Keratinocyte (primary cell): ENCODE measurements at regions not wholly inside any gene's neighbourhood (a gene's known extent, or its start where the extent isn't known, plus 50 kb on each side); places are given as distances from the start of the nearest gene placed in this dataset.

ENCODE experiments used
- DNase-seq: peaks from one replicate; pipeline ENCODE4 v3.0.0-alpha.2; 2011; ENCODE audit warnings: low read depth, missing footprints, low spot score
- FAIRE-seq: peaks from 2 replicates; lab custom pipeline; 2011; peaks lifted over from hg19 to GRCh38; lab: Jason Lieb, UNC
- H2AFZ ChIP-seq: 2 replicates; pipeline ENCODE4 v1.6.0; 2012; ENCODE audit warnings: low read length, control low read depth, inconsistent platforms; ENCODE audit not compliant: control insufficient read depth
- H3K27ac ChIP-seq: 2 replicates; pipeline ENCODE4 v1.5.1; 2011; ENCODE audit warnings: low read length; ENCODE audit not compliant: control insufficient read depth, insufficient read depth
- H3K27me3 ChIP-seq: 3 replicates; pipeline ENCODE4 v1.6.0; 2011; ENCODE audit warnings: low read length; ENCODE audit not compliant: control insufficient read depth, insufficient read depth; ENCODE audit errors: extremely low read depth
- H3K36me3 ChIP-seq, 2 experiments: 2 replicates in 1 of 2; 3 replicates in 1 of 2; pipeline ENCODE4 v1.5.1; 2011; ENCODE audit warnings: low read length in 2 of 2, mild to moderate bottlenecking in 1 of 2; ENCODE audit not compliant: control insufficient read depth in 2 of 2, insufficient read depth in 2 of 2; ENCODE audit errors: extremely low read depth in 1 of 2
- H3K4me1 ChIP-seq: 3 replicates; pipeline ENCODE4 v1.5.1; 2011; ENCODE audit warnings: low read length; ENCODE audit not compliant: control insufficient read depth, insufficient read depth; ENCODE audit errors: extremely low read depth
- H3K4me2 ChIP-seq: 3 replicates; pipeline ENCODE4 v1.6.0; 2011; ENCODE audit warnings: low read depth, low read length; ENCODE audit not compliant: control insufficient read depth, insufficient read depth; ENCODE audit errors: extremely low read depth
- H3K4me3 ChIP-seq, 3 experiments: fragments of 200-600 bp in 1 of 3; sonication (generic) in 1 of 3; 2 replicates in 2 of 3; 3 replicates in 1 of 3; pipeline ENCODE4 v1.5.1; 2011 to 2016; ENCODE audit warnings: low read length in 3 of 3, mild to moderate bottlenecking in 3 of 3, control low read depth in 2 of 3, inconsistent platforms in 1 of 3, low read depth in 1 of 3, mixed read lengths in 1 of 3, mixed run types in 1 of 3, moderate library complexity in 1 of 3; ENCODE audit not compliant: control insufficient read depth in 2 of 3, insufficient read depth in 2 of 3; ENCODE audit errors: extremely low read depth in 1 of 3
- H3K79me2 ChIP-seq: 2 replicates; pipeline ENCODE4 v1.6.0; 2012; ENCODE audit warnings: low read length; ENCODE audit not compliant: control insufficient read depth, insufficient read depth
- H3K9ac ChIP-seq: 3 replicates; pipeline ENCODE4 v1.6.0; 2011; ENCODE audit warnings: low read length; ENCODE audit not compliant: control insufficient read depth, insufficient read depth; ENCODE audit errors: extremely low read depth
- H3K9me1 ChIP-seq: 3 replicates; pipeline ENCODE4 v1.6.0; 2011; ENCODE audit warnings: low read length; ENCODE audit not compliant: control insufficient read depth, insufficient read depth; ENCODE audit errors: extremely low read depth
- H3K9me3 ChIP-seq: 2 replicates; pipeline ENCODE4 v1.5.1; 2012; ENCODE audit warnings: low read depth, low read length; ENCODE audit not compliant: control insufficient read depth
- H4K20me1 ChIP-seq: 3 replicates; pipeline ENCODE4 v1.6.0; 2011; ENCODE audit warnings: low read length; ENCODE audit not compliant: control insufficient read depth, insufficient read depth; ENCODE audit errors: extremely low read depth
- CTCF ChIP-seq, 3 experiments: IDR thresholded peaks in 1 of 3; conservative IDR thresholded peaks in 1 of 3; optimal IDR thresholded peaks in 1 of 3; 2 replicates in 2 of 3; 3 replicates in 1 of 3; pipeline versions ENCODE3 to v1.5.1; 2011; ENCODE audit warnings: low read length in 3 of 3, mild to moderate bottlenecking in 3 of 3, moderate library complexity in 2 of 3, control low read depth in 1 of 3, inconsistent platforms in 1 of 3; ENCODE audit not compliant: insufficient read depth in 2 of 3; ENCODE audit errors: extremely low read depth in 1 of 3
- EZH2 ChIP-seq: IDR thresholded peaks from one replicate; pipeline ENCODE4 v1.6.1; 2012; ENCODE audit warnings: inconsistent platforms, mild to moderate bottlenecking, low read length, moderate library complexity
- dilution Hi-C: fragments of 300-500 bp; cut with MboI; formaldehyde crosslinking; loops from one replicate; pipeline ENCODE4 v1.7.0; 2020; ENCODE audit warnings: low sequenced_read_pairs; ENCODE audit not compliant: extremely low pct_ligation_motif_present

GRCh38 chr9:74120061-74120460 lies 377.1 kb upstream of the RORB start:
- Histone ChIP-seq H3K4me3 (no peak overlapping the region), H3K9me1 (no peaks in the 10 kb centered on the region), H3K79me2 (no peaks in the 10 kb centered on the region), H4K20me1 (no peaks in the 10 kb centered on the region), H3K4me1 (no peaks in the 10 kb centered on the region), H3K4me2 (no peak overlapping the region), H2AFZ (no peak overlapping the region), H3K36me3 (no peaks in the 10 kb centered on the region), H3K27me3 (no peaks in the 10 kb centered on the region), H3K9ac (no peak overlapping the region), H3K9me3 (no peaks in the 10 kb centered on the region), H3K27ac (no peak overlapping the region)
- dilution Hi-C loops = no loop called here
- TF ChIP-seq CTCF (optimal IDR thresholded peaks at IDR 0.05 in 1 of 3, IDR thresholded peaks at IDR 0.05 in 1 of 3, conservative IDR thresholded peaks at IDR 0.05 in 1 of 3; ENCODE audit: extremely low read depth in 1 of 3, insufficient read depth in 2 of 3, low read length in 3 of 3) (no peak), EZH2 (no peak)
- no peak for DNase-seq
- no peak for FAIRE-seq

GRCh38 chr9:74120470-74120869 lies 376.7 kb upstream of the RORB start:
- no peaks in the 10 kb centered on the region for H3K27me3 ChIP-seq
- DNase-seq (no peak), FAIRE-seq (no peak)
- no peaks in the 10 kb centered on the region for H3K4me1 ChIP-seq
- H3K79me2 ChIP-seq = no peaks in the 10 kb centered on the region
- no peak overlapping the region for H3K9ac ChIP-seq
- no peak overlapping the region for H2AFZ ChIP-seq
- no peaks in the 10 kb centered on the region for H3K36me3 ChIP-seq
- dilution Hi-C loops = no loop called here
- no peaks in the 10 kb centered on the region for H3K9me1 ChIP-seq
- no peak overlapping the region for H3K27ac ChIP-seq
- H3K9me3 ChIP-seq = no peaks in the 10 kb centered on the region
- no peak overlapping the region for H3K4me3 ChIP-seq
- no peaks in the 10 kb centered on the region for H4K20me1 ChIP-seq
- no peak overlapping the region for H3K4me2 ChIP-seq
- no peak for TF ChIP-seq EZH2
- TF ChIP-seq CTCF (optimal IDR thresholded peaks at IDR 0.05 in 1 of 3, IDR thresholded peaks at IDR 0.05 in 1 of 3, conservative IDR thresholded peaks at IDR 0.05 in 1 of 3; ENCODE audit: extremely low read depth in 1 of 3, insufficient read depth in 2 of 3, low read length in 3 of 3) = no peak
